ENCODE measurements at regions not wholly inside any gene's neighbourhood (a gene's known extent, or its start where the extent isn't known, plus 50 kb on each side); places are given as distances from the start of the nearest gene placed in this dataset.

DNA sequence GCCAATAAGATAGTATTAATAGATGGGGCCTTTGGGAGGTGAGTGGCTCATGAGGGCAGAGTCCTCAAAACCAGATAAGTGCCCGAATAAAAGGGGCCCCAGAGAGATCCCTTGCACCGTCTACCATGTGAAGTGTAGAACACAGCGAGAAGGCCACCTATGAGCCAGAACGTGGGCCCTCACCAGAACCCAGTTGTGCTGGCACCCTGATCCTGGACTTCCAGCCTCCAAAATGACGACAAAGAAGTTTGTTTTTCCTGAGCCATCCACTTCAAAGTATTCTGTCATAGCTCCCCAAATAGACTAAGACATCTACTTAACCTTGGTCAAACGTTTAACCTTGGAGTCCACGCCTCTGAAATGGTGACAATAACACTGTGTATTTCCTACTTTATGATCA is 158.1 kb downstream of the EFNB2 start:
- DNase-seq (ENCODE audit: low read depth, low spot score), result no peak
- Histone ChIP-seq H3K9ac (ENCODE audit: low read length) (no peak overlapping the region), H3K36me3 (ENCODE audit: control insufficient read depth in 1 of 2, insufficient read depth in 2 of 2, low read length in 2 of 2) (no peaks in the 10 kb centered on the region), H3K4me1 (ENCODE audit: control insufficient read depth in 1 of 2, insufficient read depth in 2 of 2, low read length in 2 of 2) (peaks cover 12 to 26% of the 10 kb centered on the region in 2 experiments), H3K9me3 (ENCODE audit: control insufficient read depth in 1 of 2, insufficient read depth in 1 of 2, low read depth in 1 of 2, low read length in 2 of 2) (no peaks in the 10 kb centered on the region), H3K27me3 (ENCODE audit: insufficient read depth, low read length) (no peaks in the 10 kb centered on the region), H4K20me1 (ENCODE audit: insufficient read depth) (no peaks in the 10 kb centered on the region), H3K79me2 (ENCODE audit: insufficient read depth, low read length) (no peaks in the 10 kb centered on the region), H3K4me2 (ENCODE audit: low read length) (peak overlapping the region; percentile 64), H3K4me3 (replicated peaks in 1 of 2; ENCODE audit: low read depth in 1 of 2, low read length in 2 of 2) (0 out of 4 replicates have a peak overlapping the region, but pooled peaks of 1 of the 2 experiments have one; percentile 23), H2AFZ (ENCODE audit: low read depth, low read length, poor library complexity, severe bottlenecking) (no peak overlapping the region), H3K27ac (ENCODE audit: low read depth, low read length) (peak overlapping the region; percentile 66), H3K9me2 (ENCODE audit: insufficient read depth) (no peaks in the 10 kb centered on the region)
- intact Hi-C loops (cut with micrococcal nuclease), result no loop called here
- POLR2A ChIA-PET, result no interaction called here
- TF ChIP-seq, protein P1, sequence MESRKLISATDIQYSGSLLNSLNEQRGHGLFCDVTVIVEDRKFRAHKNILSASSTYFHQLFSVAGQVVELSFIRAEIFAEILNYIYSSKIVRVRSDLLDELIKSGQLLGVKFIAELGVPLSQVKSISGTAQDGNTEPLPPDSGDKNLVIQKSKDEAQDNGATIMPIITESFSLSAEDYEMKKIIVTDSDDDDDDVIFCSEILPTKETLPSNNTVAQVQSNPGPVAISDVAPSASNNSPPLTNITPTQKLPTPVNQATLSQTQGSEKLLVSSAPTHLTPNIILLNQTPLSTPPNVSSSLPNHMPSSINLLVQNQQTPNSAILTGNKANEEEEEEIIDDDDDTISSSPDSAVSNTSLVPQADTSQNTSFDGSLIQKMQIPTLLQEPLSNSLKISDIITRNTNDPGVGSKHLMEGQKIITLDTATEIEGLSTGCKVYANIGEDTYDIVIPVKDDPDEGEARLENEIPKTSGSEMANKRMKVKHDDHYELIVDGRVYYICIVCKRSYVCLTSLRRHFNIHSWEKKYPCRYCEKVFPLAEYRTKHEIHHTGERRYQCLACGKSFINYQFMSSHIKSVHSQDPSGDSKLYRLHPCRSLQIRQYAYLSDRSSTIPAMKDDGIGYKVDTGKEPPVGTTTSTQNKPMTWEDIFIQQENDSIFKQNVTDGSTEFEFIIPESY (IDR thresholded peaks at IDR 0.05; ENCODE audit: extremely low read depth, insufficient replicate concordance, low read length), result no peak
- ATAC-seq, result no peak
- CTCF ChIA-PET, result no interaction called here
- no TSS peak for BruUV-seq (replicated peaks)
- RAD21 ChIA-PET (ENCODE audit: low non-redundant PET in 1 of 2, low total read pairs in 2 of 2, uncharacterized antibody in 2 of 2, unreplicated experiment in 2 of 2), result no interaction called here

DNA sequence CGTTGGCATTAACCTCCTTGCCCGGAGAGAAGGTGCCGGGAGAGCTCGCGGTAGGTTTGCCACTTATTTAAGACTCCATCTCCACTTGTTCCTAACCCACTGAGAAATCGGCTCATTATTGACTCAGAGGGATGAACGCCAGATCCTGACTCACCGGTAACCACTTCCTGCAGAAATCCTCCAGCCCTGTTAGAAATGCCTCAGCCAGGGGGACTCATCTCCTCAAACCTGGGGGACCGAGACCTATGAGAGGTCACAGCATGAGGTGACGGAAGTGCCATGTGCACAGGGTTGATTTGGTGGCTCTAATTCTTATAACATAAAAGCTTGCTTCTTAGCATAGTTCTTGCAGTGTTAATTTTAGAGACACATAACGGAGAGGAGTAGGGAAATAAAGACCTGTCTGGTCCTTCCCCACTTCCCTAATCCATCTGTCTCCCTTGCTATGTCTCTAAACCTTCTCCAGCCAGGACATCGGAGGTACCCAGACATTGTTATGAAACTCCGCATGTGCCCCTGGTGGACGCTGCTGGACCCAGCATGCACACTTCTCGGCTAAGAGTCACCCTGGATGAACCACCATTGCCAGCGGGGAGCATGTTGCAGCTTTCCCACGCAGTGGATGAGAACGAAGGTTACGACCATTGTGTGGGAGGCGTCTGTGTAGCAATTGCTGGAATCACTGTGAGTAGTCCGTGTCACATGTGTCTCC is 158.9 kb downstream of the EFNB2 start:
- H2AFZ ChIP-seq (ENCODE audit: low read depth, low read length, poor library complexity, severe bottlenecking), result peak overlapping the region; percentile 83
- DNase-seq (ENCODE audit: low read depth, low spot score), result peak; percentile 86
- H3K36me3 ChIP-seq (ENCODE audit: control insufficient read depth in 1 of 2, insufficient read depth in 2 of 2, low read length in 2 of 2), result no peaks in the 10 kb centered on the region
- ChIA-PET POLR2A (no interaction called here), CTCF (no interaction called here), RAD21 (ENCODE audit: low non-redundant PET in 1 of 2, low total read pairs in 2 of 2, uncharacterized antibody in 2 of 2, unreplicated experiment in 2 of 2) (no interaction called here)
- no peaks in the 10 kb centered on the region for H4K20me1 ChIP-seq (ENCODE audit: insufficient read depth)
- peak overlapping the region; percentile 6 to 23 for H3K4me3 ChIP-seq (replicated peaks in 1 of 2; ENCODE audit: low read depth in 1 of 2, low read length in 2 of 2)
- peak; percentile 87 for ATAC-seq
- no peaks in the 10 kb centered on the region for H3K9me3 ChIP-seq (ENCODE audit: control insufficient read depth in 1 of 2, insufficient read depth in 1 of 2, low read depth in 1 of 2, low read length in 2 of 2)
- H3K79me2 ChIP-seq (ENCODE audit: insufficient read depth, low read length), result no peaks in the 10 kb centered on the region
- H3K27me3 ChIP-seq (ENCODE audit: insufficient read depth, low read length), result no peaks in the 10 kb centered on the region
- H3K4me2 ChIP-seq (ENCODE audit: low read length), result peak overlapping the region; percentile 64
- H3K9ac ChIP-seq (ENCODE audit: low read length), result peak overlapping the region; percentile 9
- BruUV-seq (replicated peaks), result TSS peak; percentile 72
- H3K4me1 ChIP-seq (ENCODE audit: control insufficient read depth in 1 of 2, insufficient read depth in 2 of 2, low read length in 2 of 2), result peaks cover 12 to 26% of the 10 kb centered on the region in 2 experiments
- intact Hi-C loops (cut with micrococcal nuclease), result no loop called here
- no peaks in the 10 kb centered on the region for H3K9me2 ChIP-seq (ENCODE audit: insufficient read depth)
- H3K27ac ChIP-seq (ENCODE audit: low read depth, low read length), result peak overlapping the region; percentile 66
- TF ChIP-seq FOSL1 (IDR thresholded peaks at IDR 0.05; ENCODE audit: low read depth) (peak; percentile 89), ZNF274 (IDR thresholded peaks at IDR 0.05; ENCODE audit: low read depth, low read length) (no peak), EGR1 (IDR thresholded peaks at IDR 0.05; ENCODE audit: low read depth) (0 out of 2 replicates have a peak, but pooled peaks have one; percentile 22), SIN3A (IDR thresholded peaks at IDR 0.05; ENCODE audit: low read depth) (no peak; the same call in 1 of the 2 replicates), YY1 (IDR thresholded peaks at IDR 0.05; ENCODE audit: extremely low read depth, insufficient replicate concordance, low read depth, low read length) (no peak), POLR2AphosphoS5 (IDR thresholded peaks at IDR 0.05; ENCODE audit: low read depth, low read length) (peak; percentile 52; the same call in 1 of the 2 replicates), RAD21 (IDR thresholded peaks at IDR 0.05; ENCODE audit: low read depth) (no peak), SP1 (IDR thresholded peaks at IDR 0.05; ENCODE audit: low read depth) (peak; percentile 63), ZFX (IDR thresholded peaks at IDR 0.05) (no peak), EZH2phosphoT487 (IDR thresholded peaks at IDR 0.05; ENCODE audit: borderline replicate concordance) (no peak)
- TF ChIP-seq, protein P2, sequence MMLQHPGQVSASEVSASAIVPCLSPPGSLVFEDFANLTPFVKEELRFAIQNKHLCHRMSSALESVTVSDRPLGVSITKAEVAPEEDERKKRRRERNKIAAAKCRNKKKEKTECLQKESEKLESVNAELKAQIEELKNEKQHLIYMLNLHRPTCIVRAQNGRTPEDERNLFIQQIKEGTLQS (IDR thresholded peaks at IDR 0.05), result no peak
- TF ChIP-seq, protein P3, sequence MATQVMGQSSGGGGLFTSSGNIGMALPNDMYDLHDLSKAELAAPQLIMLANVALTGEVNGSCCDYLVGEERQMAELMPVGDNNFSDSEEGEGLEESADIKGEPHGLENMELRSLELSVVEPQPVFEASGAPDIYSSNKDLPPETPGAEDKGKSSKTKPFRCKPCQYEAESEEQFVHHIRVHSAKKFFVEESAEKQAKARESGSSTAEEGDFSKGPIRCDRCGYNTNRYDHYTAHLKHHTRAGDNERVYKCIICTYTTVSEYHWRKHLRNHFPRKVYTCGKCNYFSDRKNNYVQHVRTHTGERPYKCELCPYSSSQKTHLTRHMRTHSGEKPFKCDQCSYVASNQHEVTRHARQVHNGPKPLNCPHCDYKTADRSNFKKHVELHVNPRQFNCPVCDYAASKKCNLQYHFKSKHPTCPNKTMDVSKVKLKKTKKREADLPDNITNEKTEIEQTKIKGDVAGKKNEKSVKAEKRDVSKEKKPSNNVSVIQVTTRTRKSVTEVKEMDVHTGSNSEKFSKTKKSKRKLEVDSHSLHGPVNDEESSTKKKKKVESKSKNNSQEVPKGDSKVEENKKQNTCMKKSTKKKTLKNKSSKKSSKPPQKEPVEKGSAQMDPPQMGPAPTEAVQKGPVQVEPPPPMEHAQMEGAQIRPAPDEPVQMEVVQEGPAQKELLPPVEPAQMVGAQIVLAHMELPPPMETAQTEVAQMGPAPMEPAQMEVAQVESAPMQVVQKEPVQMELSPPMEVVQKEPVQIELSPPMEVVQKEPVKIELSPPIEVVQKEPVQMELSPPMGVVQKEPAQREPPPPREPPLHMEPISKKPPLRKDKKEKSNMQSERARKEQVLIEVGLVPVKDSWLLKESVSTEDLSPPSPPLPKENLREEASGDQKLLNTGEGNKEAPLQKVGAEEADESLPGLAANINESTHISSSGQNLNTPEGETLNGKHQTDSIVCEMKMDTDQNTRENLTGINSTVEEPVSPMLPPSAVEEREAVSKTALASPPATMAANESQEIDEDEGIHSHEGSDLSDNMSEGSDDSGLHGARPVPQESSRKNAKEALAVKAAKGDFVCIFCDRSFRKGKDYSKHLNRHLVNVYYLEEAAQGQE (IDR thresholded peaks at IDR 0.05; ENCODE audit: low read depth), result no peak
- TF ChIP-seq, protein P4, sequence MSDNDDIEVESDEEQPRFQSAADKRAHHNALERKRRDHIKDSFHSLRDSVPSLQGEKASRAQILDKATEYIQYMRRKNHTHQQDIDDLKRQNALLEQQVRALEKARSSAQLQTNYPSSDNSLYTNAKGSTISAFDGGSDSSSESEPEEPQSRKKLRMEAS (IDR thresholded peaks at IDR 0.05), result peak; percentile 43

Data from HCT116 (cell line).